HG03521 (cell line): ENCODE measurements at regions not wholly inside any gene's neighbourhood (a gene's known extent, or its start where the extent isn't known, plus 50 kb on each side); places are given as distances from the start of the nearest gene placed in this dataset.

Experiments
- ATAC-seq: cut with Tn5 transposase; IDR thresholded peaks from one replicate; pipeline ENCODE4 v1.9.1; 2021; ENCODE audit warnings: mild to moderate bottlenecking, moderate library complexity; ENCODE audit not compliant: unreplicated experiment

DNA sequence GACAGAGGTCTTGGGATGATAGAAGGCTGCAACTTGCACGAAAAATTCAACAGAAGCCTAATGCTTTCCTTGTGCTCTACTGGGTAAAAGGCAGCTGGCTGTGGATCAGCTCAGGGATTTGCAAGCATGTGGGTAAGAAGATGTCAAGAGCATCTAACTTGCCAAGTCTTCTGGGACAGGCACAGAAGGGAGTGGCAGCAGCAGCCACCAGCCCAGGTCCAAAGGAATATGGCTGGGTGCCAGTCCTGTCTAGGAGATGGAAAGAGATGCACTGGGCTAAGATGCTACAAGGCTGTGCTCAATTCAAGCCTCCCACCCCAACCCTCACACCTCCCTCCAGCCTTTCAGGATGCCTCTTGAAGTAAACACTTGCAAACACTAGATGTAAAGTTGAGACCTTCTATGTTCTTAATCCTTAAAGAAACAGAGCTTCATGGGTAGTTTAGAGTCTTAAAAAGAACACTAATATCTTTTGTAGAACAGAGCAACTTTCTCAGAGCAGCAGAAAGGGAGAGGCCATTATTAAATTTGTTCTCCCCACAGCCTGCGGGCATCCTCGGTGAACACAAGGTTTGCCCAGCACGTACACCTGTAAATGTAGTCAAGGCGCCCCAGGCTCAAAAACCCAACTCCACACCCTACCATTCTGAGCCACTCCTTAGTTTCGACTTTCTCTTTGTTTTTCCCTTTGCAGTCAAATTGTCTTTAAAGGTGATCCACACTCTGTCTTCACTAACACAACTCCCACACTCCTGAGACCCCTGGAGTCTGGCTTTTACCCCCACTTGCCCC, 64.6 kb upstream of the BCAR3 start:
- ATAC-seq, result no peak

DNA sequence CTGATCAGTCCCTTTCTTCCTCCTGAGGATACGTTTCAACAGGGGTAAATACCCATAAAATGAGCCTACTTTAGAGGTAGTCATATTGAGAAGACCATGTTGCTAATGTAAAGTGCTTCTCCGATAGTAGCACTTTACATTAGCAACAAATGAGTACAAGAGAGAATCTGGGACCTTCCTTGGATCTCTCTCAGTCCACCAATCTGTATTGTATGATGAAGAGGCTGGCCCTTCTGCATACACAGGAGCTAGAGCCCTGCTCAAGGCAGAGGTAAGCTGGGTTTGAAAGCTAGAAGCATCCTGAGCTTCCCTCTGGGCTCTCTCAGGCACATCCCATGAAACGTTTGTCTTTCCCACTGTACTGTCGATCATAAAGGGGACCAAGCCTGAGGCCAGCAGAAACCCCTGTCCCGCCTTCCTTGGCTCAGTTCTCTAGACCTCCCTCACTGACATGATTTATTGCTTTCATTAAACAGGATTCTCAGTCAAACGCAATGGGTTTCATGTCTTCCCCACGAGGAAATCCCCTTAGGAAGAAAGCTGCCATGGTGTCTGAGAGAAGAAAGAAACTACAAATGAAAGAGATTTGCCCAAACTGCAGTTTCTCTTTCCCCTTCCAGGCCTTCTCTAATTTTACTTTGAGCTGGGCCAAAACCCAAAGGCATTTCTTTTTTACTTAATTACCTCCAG, 62.8 kb upstream of the BCAR3 start:
- ATAC-seq, result no peak

DNA sequence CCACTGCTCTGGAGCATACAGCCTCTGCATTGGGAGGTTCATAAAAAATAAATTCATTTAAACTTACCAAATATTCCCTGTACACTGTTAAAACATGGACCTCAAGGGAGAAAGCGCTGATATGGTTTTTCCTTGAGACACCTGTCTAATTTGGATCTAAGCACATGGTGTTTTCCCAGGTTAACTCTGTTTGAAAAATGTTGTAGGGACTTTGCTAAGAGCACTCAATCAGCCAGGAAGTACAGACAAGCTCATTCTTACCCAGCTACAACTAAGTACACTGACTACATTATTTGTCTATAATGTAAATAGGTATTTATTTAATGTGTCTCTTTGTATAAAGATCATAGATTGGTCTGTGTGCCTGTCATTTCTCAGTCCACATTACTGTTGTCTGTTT, 61.8 kb upstream of the BCAR3 start:
- ATAC-seq, result no peak

DNA sequence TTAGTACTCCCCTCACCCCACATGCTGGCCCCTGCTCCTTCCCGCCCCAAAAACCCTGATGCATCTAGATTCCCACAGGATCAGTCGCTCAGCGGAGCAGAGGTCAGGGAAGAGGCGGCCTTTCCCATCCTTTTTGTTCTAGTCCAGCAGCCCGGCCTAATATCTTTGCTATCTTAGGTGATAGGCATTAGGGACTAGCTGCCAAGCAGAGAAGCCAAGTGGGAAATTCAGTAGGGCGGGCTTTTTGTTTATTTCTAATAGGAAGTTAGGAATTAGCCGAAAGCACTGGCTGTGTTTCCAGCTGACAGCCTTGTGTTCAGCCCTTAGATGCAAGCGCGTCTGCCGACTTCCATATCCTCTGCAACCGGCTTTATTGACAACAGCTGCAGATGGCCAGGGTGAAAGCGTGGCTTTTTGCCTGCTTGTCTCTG, 59.0 kb upstream of the BCAR3 start:
- no peak for ATAC-seq

DNA sequence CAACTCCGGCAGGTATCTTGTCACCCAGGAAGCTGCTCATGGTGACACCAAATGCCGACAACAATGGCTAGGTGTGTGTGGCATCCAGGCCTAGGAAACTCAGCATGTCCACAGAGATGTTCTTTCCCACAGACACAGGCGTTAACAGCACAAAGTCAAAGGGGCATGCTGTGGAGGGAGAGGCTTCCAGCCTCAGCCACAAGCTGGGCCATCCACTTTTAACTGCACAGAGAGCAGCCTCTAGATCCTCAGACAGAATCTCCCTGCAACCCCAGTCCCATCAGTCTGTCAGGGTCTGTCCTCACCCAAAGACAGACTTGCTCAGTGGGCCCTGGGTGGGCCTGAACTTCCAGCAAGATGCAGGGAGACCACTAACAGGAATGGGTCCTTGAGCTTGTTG, 58.5 kb upstream of the BCAR3 start:
- no peak for ATAC-seq

DNA sequence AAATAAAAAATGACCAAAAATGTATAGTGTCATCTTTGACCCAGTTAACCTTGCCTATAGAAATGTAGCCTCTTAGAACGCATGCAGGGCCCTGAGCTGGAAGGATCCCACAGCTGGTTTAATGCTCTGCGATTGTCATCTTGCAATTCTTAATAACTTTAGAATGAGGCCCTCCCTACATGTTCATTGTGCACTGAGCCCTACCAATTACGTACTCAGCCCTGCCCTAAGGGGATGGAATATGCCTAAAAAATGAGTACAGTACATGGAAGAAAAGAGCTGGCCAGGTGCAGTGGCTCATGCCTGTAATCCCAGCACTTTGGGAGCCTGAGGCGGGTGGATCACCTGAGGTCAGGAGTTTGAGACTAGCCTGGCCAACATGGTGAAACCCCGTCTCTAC, 57.8 kb upstream of the BCAR3 start:
- no peak for ATAC-seq

DNA sequence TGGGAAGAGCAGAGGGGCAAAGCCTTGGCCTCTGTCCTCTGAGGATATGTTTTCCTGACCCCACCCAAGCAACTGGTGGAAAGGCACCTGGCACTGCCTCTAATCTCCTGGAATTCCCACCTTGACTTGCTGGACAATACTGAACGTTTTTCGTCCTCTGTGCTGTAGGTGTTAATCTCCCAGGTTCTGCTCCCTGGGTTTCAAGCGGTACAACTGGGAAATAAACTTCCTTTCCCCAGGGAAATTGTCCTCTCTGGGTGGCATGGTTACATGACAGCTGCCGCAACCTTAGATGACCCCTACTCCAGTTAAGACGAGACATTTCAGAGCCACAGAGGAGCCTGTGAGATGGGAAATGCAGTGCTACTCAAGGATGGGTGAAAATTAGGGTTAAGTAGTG, 57.3 kb upstream of the BCAR3 start:
- ATAC-seq, result no peak

DNA sequence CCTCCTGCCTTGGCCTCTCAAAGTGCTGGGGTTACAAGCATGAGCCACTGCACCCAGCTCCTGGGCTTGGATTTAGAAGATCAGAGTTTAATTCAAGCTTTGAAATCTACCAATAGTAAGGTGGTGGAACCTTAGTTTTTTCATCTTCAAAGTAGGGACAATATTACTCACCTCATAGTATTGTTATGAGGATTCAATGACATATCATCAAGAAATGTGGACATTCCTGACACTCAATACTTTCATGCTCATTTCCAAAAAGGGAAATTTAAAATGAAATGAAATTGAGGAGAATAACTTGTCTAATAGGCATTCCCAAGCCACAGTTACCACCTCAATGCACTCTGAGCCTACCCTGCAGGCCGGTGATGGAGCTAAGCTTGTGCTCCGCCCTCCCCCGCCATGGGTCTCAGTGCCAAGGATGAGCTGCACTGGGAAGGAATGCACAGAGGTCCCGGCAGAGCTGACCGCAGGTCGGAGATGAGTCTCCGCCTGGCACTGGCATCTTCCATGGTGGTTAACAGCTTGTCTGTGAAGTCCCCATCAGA, 56.5 kb upstream of the BCAR3 start:
- ATAC-seq, result no peak

DNA sequence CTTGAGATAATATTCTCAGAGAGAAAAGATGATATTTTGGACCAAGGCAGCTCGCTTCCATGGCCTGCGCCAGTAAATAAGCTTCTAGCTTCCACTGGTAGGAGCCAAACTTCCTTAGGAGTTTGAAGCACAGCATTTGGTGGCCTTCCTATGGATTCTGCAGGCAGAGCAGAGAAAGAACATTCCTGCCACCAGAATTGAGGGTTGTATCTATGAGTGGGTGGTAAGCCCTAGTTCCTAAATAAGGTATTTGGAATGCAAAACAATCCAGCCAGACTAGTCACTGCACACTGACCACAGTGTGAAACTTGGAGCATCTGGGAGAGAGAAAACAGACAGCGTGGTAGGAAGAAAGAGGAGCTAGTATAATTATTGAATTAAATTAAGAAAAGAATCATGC, 54.1 kb upstream of the BCAR3 start:
- no peak for ATAC-seq

DNA sequence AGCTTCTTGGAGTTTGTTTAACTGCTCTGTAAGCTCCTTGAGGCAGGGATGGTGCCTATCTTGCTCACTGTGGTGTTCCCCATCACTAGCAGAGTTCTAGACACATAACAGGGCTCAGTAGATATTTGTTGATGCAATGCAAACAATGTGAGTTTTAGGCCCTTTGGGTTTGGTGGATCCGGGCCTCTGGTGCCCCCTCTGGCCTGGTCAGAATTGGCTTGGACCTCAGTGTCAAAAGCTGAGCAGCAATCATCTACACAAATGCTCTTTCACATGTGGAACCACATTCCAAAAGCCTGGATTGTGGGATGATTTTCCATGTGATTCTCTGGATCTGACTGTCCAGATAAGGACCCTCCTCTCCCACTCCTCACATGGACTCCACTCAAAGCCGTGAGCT, 53.4 kb upstream of the BCAR3 start:
- no peak for ATAC-seq

DNA sequence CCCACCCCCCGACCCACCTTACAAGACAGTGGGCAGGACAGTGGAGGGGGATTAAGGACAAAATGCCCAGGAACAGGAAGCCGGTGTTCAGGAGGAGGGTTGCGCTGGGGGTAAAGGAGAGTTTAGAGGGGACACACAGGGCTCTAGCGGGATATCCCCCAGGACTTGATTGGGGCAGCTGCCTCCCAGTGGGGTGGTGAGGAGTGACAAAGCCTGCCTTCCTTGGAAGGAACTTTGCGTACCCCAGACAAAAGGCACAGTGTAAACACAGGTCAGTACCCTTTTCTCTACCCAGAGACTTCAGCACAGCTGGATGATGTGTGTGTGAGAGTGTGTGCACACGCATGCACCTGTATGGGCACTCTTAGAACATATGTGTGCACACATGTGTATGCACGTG, 51.7 kb upstream of the BCAR3 start:
- ATAC-seq, result no peak

DNA sequence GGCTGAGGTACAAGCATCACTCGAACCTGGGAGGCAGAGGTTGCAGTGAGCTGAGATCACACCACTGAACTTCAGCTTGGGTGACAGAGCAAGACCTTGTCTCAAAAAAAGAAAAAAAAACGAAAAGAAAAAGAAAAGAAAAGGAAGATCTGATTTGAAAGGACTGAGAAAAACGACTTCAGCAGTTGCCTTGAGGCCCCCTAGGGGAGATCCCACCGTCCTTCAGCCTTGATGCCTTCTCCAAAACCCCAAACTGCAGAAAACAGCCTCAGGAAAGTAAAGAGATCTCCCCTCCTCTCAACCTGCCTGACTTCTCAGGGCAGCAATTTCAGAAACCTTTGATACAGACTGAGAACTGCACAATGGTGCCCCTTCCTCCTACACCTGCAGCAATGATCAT, 50.9 kb upstream of the BCAR3 start:
- ATAC-seq, result no peak
